ENCODE measurements at regions not wholly inside any gene's neighbourhood (a gene's known extent, or its start where the extent isn't known, plus 50 kb on each side); places are given as distances from the start of the nearest gene placed in this dataset.

DNA sequence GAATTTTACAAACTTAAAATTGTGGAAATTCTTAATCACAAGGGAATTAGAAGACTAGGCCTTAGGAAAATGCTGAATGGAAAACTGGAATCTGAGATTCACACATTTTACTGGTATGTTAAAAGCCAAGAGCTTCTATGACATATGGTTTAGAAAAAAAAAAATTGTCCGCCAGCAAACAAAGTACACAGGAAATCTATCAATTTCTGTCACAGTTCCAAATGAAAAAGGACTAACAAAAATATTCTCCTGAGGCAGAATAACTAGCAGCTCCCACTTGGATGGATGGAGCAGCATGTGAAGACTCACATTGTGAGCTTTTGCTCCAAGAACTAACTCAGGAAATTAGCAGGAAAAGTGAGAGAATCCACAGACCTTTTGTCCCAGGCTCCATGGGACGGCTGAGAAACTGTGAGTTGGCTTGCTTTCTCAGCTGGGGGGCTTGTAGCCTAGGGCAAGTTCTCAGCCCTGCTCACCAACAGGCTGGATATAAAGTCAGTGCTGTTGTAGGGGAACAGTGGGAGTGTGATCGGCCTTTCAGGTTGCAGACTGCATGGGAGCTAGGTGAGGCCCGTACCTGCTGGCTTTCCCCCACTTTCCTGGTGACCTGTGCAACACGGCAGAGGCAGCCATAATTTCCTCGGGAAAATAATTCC is 731.1 kb upstream of the SGO1 start:
- no peak for DNase-seq (ENCODE audit: low read depth in 1 of 2, low spot score in 1 of 2)

DNA sequence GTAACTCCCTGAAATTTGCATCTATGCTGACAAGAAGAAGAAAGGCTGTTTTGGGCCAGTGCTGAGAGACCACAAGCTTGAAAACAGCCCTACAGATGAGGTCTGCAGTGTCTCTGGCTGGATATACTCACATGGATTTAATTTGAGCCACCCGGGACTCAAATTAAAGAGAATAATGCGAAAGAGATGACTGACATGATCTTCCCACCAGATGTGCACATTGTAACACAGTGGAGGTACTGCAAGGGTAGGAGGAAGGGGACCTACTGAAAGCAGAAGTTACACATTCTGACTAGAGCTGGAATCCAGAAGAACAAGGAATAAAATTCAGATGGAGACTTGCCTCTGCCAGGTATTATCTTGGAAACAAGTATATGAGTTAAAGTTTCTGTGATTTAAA is 728.3 kb upstream of the SGO1 start:
- DNase-seq (ENCODE audit: low read depth in 1 of 2, low spot score in 1 of 2): no peak

- DNase-seq (ENCODE audit: low read depth in 1 of 2, low spot score in 1 of 2): no peak
These were observed 726.4 kb upstream of the SGO1 start for GRCh38 chr3:20912406-20912805.

GRCh38 chr3:20909511-20909910 is 723.5 kb upstream of the SGO1 start:
- DNase-seq (ENCODE audit: low read depth in 1 of 2, low spot score in 1 of 2): no peak

DNA sequence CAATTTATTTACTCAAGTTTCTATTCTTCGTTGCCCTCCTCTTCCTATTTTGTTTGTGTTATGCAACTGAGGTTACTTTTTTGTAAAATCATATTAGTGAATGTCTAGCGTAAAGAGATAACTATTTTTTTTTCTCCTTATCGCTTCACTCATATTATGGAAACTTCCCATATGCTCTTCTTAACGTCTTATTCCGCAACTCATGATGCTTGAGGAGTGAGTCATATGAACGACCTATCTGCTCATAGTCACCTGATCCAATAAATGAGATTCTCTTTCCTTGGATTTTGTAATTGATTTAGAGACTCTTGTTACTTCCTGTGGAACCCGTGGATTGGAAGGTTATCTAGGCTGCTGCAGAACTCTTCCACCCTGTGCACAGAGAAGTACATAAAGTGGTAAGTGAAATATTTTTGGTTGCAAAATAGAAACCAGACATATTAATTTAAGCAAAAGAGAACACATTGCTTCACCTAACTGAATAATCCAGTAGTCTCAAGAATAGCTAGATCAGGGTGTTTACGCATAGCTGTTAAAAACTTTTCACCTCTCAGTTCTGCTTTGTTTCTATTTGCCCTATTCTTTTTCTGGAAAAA is 719.3 kb upstream of the SGO1 start:
- no peak for DNase-seq (ENCODE audit: low read depth in 1 of 2, low spot score in 1 of 2)

GRCh38 chr3:20904671-20905070 is 718.7 kb upstream of the SGO1 start:
- no peak for DNase-seq (ENCODE audit: low read depth in 1 of 2, low spot score in 1 of 2)

DNA sequence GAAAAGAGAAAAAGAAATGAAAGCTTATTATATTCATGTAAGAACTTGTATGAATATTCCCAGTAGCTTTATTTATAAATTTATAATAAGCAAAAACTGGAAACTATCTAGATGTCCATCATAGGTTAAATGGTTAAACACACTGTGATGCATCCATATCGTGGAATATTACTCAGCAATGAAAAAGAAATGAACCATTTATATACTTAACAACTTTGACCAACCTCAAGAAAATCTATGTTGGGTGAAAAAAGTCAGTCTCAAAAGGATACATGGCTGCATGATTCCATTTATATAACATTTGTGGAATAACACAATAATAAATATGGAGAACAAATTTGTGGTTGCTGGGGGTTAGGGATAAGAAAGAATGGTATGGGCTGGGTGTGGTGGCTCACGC is 713.0 kb upstream of the SGO1 start:
- DNase-seq (ENCODE audit: low read depth in 1 of 2, low spot score in 1 of 2): no peak

GRCh38 chr3:20890111-20890519 is 704.1 kb upstream of the SGO1 start:
- no peak for DNase-seq (ENCODE audit: low read depth in 1 of 2, low spot score in 1 of 2)

GRCh38 chr3:20878691-20879090 is 692.7 kb upstream of the SGO1 start:
- DNase-seq (ENCODE audit: low read depth in 1 of 2, low spot score in 1 of 2): no peak

DNA sequence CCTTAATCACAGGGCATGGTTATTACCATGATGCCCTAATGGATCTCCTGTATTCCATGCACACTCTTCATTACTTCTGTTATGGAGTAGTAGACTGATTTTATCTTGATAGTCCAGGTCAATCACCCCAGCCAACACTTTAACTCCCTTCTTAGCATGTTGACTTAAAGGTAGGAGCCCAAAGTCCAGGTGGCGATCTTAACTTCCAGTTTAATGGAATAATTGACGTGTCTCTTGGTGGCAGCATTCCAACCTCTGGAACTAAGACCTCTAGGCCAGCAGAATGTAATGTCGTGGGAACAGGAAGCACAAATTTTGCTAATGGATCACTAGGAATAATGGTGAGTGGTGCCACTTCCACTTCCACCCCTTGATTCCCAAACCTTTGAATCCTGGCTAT is 687.2 kb upstream of the SGO1 start:
- no peak for DNase-seq (ENCODE audit: low read depth in 1 of 2, low spot score in 1 of 2)

DNA sequence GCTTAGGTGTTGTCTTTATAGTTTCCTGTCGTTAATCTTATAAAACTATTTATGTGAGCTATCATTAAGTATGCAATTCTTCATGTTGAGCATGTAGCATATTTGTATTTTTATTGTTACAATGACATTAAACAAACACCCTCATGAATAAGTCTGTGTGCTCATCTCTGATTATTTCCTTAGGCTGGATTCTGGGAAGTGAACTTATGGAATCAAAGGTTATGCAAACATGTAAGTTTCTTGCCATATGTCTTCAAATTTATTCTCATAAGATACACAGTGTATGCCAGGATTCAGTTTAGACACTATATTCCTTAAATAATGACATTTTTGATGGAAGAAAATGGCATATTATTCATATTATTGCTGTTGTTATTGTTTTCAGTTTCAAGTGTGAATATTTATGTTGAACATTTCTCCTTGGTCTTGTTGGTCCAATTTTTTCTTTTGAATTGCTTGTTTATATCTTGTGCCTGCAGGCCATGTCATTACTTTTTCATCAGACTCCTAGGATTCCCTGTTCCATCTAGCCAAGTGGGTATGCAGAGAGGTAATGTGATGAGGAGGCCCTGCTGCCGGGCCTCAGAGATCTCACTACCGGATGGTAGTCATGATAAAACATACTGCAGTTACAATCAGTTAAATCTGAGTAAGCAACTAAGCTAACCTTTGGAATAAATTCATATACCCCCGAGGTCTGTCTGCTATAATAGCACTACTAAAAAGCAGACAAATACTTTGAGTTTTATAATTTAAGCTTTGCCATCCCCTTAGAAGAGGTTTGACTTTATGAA is 684.3 kb upstream of the SGO1 start:
- DNase-seq (ENCODE audit: low read depth in 1 of 2, low spot score in 1 of 2): no peak

- DNase-seq (ENCODE audit: low read depth in 1 of 2, low spot score in 1 of 2): no peak
These were observed 679.8 kb upstream of the SGO1 start for GRCh38 chr3:20865803-20866202.

DNA sequence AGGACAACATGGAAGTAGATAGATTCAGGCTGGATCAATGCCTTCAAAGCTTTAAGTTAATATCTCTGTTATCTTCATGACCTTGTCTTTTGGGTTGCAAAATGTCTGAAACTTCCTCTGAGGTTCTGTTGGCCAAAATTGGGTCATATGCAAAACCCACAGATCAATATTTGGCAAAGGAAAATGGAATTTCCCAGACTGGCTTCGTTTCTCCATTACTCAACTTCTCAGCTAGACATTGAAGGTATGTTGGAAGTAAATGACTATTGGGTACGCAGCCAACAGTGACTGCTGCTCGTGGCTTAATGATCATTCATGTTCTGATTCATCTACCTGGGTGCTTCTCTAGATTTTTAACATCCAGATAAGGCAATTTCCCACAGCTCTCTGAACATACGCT is 675.4 kb upstream of the SGO1 start:
- no peak for DNase-seq (ENCODE audit: low read depth in 1 of 2, low spot score in 1 of 2)

DNA sequence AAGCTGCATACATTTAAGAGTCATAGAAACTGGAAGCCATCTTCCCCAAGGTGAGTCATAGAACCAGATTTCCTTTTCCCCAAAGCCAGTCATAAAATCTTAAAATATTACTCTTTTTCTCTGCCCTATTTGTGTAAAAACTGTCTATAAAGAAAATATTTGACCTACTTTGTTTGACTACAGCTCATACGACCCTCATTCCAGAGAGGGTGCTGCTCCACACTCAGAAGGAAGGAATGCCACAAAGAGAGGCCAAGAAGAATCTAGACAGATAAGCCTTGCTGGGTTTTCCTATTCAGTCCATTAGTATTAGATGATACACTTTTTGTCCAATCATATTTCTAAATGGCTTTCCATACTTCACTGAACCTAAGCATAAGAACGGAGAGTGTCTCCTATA is 671.6 kb upstream of the SGO1 start:
- no peak for DNase-seq (ENCODE audit: low read depth in 1 of 2, low spot score in 1 of 2)

- DNase-seq (ENCODE audit: low read depth in 1 of 2, low spot score in 1 of 2): no peak
These were observed 667.9 kb upstream of the SGO1 start for GRCh38 chr3:20853890-20854289.

DNA sequence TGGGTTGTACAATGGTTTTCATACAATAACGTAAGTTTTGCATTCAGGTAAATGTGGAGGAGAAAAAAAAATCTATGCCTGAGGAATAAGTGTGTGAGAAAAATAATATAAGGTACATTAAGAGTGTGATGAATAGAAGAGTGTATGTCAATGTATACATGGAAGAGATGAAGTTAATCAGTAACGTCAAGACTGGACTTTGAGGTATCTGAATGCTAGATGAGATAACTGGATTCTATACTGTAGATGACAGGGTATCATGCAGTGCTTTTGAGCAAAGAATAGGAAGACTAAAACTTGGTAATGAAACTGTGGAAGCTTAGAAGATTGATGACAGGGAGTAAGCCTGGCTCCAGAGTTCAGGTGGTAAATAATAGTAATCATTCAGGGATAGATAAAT is 666.7 kb upstream of the SGO1 start:
- no peak for DNase-seq (ENCODE audit: low read depth in 1 of 2, low spot score in 1 of 2)

DNA sequence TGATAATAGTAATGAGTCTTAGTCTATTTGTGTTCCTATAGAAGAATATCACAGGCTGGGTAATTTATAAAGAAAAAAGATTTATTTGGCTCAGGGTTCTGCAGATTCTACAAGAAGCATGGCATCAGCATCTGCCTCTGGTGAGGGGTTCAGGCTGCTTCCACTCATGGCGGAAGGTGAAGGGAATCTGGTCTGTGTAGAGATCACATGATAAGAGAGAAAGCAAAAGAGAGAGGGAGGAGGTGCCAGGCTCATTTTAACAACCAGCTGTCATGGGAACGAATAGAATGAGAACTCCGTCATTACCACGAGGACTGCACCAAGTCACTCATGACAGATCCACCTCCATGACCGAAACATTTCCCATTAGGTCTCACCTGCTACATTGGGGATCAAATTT is 664.0 kb upstream of the SGO1 start:
- DNase-seq (ENCODE audit: low read depth in 1 of 2, low spot score in 1 of 2): no peak

- no peak for DNase-seq (ENCODE audit: low read depth in 1 of 2, low spot score in 1 of 2)
These were observed 660.8 kb upstream of the SGO1 start for GRCh38 chr3:20846832-20847231.

DNA sequence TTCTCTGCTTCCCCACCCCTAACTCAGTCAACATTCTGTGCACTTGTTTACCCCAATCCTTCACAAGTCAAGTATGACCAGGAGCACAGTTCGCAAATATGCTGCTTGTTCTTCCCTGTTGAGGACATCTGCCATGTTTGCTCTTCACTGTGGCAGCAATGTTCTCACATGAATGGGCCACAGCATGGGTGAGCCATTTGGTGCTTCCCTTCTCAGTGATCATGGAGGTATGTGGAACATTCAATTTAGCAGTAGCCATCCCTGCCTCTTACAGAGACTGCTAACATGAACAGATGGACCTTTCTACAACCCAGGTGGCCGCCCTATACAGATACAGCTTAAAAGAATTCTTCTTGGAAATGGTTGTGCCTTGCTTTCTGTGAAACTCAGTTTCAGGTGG is 660.1 kb upstream of the SGO1 start:
- DNase-seq (ENCODE audit: low read depth in 1 of 2, low spot score in 1 of 2): no peak

DNA sequence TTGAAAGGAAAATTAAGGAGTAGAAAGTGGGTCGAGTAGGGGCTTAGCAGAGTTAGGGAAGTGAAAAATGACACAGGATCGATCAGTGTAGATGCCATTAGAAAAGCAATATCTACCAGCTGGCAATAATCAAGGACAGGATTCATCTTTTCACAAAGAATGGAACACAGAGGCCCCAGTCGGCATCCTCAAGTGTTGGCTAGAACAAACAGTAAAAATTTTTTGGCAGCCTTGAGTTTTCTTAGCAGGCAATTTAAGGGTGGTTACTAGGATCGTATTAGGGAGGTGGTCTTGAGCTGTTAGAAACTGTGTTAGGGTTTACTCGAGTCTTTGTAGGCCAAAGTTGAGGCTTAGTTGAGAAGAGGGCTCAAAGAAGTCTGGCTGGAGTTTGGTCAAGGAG is 658.8 kb upstream of the SGO1 start:
- DNase-seq (ENCODE audit: low read depth in 1 of 2, low spot score in 1 of 2): no peak

GRCh38 chr3:20842594-20843436 is 656.8 kb upstream of the SGO1 start:
- DNase-seq (ENCODE audit: low read depth in 1 of 2, low spot score in 1 of 2): no peak

DNA sequence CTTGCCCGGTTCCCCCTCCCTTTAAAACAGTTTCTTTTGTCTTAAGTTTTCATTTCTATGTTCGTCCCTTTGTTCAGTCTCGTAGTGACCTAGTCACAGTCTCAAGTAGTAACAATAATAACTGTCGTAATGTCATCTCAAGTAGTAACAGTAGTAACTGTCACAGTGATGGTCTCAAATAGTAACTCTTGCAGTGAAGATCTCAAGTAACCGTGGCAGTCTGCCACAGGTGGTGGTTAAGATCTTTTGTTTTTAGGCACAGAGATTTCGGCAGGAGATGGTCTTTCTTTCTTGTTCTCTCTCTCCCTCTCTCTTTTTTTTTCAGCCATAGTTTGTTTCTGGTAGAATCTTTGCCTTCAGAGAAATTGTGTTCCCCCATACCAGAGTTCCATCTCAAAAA is 656.0 kb upstream of the SGO1 start:
- no peak for DNase-seq (ENCODE audit: low read depth in 1 of 2, low spot score in 1 of 2)
